ENCODE measurements at regions not wholly inside any gene's neighbourhood (a gene's known extent, or its start where the extent isn't known, plus 50 kb on each side); places are given as distances from the start of the nearest gene placed in this dataset.

GRCh38 chr2:2669316-2669715 lies 338.2 kb upstream of the MYT1L start:
- H3K36me3 ChIP-seq, result no peaks in the 10 kb centered on the region
- H3K27me3 ChIP-seq, result no peaks in the 10 kb centered on the region
- H3K4me3 ChIP-seq, result no peak overlapping the region
- DNase-seq (ENCODE audit: low spot score in 2 of 2), result no peak
- H3K9me3 ChIP-seq, result no peaks in the 10 kb centered on the region
- H3K4me1 ChIP-seq, result no peaks in the 10 kb centered on the region
- no peak overlapping the region for H3K27ac ChIP-seq
- 89% methylated on average over 9 of the region's 16 CpGs for WGBS
- TF ChIP-seq POLR2AphosphoS5 (IDR thresholded peaks at IDR 0.05) (no peak), CTCF (IDR thresholded peaks at IDR 0.05) (no peak), POLR2A (IDR thresholded peaks at IDR 0.05) (no peak), EP300 (IDR thresholded peaks at IDR 0.05) (no peak)

- no peak overlapping the region for H3K4me3 ChIP-seq
- TF ChIP-seq POLR2AphosphoS5 (IDR thresholded peaks at IDR 0.05) (no peak), CTCF (IDR thresholded peaks at IDR 0.05) (no peak), EP300 (IDR thresholded peaks at IDR 0.05) (no peak), POLR2A (IDR thresholded peaks at IDR 0.05) (no peak)
- no peaks in the 10 kb centered on the region for H3K4me1 ChIP-seq
- DNase-seq (ENCODE audit: low spot score in 2 of 2), result no peak
- no peaks in the 10 kb centered on the region for H3K27me3 ChIP-seq
- no peak overlapping the region for H3K27ac ChIP-seq
- 84% methylated on average over 16 of the region's 21 CpGs for WGBS
- no peaks in the 10 kb centered on the region for H3K9me3 ChIP-seq
- no peaks in the 10 kb centered on the region for H3K36me3 ChIP-seq
Observed at GRCh38 chr2:2668681-2669265, 337.7 kb upstream of the MYT1L start.

GRCh38 chr2:2667690-2668089 lies 336.6 kb upstream of the MYT1L start:
- Histone ChIP-seq H3K36me3 (no peaks in the 10 kb centered on the region), H3K4me3 (no peak overlapping the region), H3K4me1 (no peaks in the 10 kb centered on the region), H3K27me3 (no peaks in the 10 kb centered on the region), H3K27ac (no peak overlapping the region), H3K9me3 (no peaks in the 10 kb centered on the region)
- no peak for TF ChIP-seq CTCF (IDR thresholded peaks at IDR 0.05)
- 87% methylated on average over 4 of the region's 4 CpGs for WGBS
- no peak for DNase-seq (ENCODE audit: low spot score in 2 of 2)

- H3K9me3 ChIP-seq, result no peaks in the 10 kb centered on the region
- H3K27me3 ChIP-seq, result no peaks in the 10 kb centered on the region
- H3K4me1 ChIP-seq, result no peaks in the 10 kb centered on the region
- TF ChIP-seq EP300 (IDR thresholded peaks at IDR 0.05) (no peak), POLR2AphosphoS5 (IDR thresholded peaks at IDR 0.05) (no peak), POLR2A (IDR thresholded peaks at IDR 0.05) (no peak), CTCF (IDR thresholded peaks at IDR 0.05) (no peak)
- H3K27ac ChIP-seq, result no peak overlapping the region
- WGBS, result 91% methylated on average over 12 of the region's 12 CpGs
- H3K4me3 ChIP-seq, result no peak overlapping the region
- H3K36me3 ChIP-seq, result no peaks in the 10 kb centered on the region
- DNase-seq (ENCODE audit: low spot score in 2 of 2), result no peak
Observed at GRCh38 chr2:2665834-2666133, 334.7 kb upstream of the MYT1L start.

- no peaks in the 10 kb centered on the region for H3K27me3 ChIP-seq
- no peak overlapping the region for H3K27ac ChIP-seq
- WGBS, result 85% methylated on average over 16 of the region's 28 CpGs
- TF ChIP-seq POLR2A (IDR thresholded peaks at IDR 0.05) (no peak), POLR2AphosphoS5 (IDR thresholded peaks at IDR 0.05) (no peak), CTCF (IDR thresholded peaks at IDR 0.05) (no peak), EP300 (IDR thresholded peaks at IDR 0.05) (no peak)
- H3K9me3 ChIP-seq, result no peaks in the 10 kb centered on the region
- H3K4me3 ChIP-seq, result no peak overlapping the region
- H3K36me3 ChIP-seq, result no peaks in the 10 kb centered on the region
- no peak for DNase-seq (ENCODE audit: low spot score in 2 of 2)
- no peaks in the 10 kb centered on the region for H3K4me1 ChIP-seq
Observed at GRCh38 chr2:2664989-2665833, 334.1 kb upstream of the MYT1L start.

Measured in suprapubic skin (tissue), 4 donors.